ENCODE measurements at regions not wholly inside any gene's neighbourhood (a gene's known extent, or its start where the extent isn't known, plus 50 kb on each side); places are given as distances from the start of the nearest gene placed in this dataset.

DNA sequence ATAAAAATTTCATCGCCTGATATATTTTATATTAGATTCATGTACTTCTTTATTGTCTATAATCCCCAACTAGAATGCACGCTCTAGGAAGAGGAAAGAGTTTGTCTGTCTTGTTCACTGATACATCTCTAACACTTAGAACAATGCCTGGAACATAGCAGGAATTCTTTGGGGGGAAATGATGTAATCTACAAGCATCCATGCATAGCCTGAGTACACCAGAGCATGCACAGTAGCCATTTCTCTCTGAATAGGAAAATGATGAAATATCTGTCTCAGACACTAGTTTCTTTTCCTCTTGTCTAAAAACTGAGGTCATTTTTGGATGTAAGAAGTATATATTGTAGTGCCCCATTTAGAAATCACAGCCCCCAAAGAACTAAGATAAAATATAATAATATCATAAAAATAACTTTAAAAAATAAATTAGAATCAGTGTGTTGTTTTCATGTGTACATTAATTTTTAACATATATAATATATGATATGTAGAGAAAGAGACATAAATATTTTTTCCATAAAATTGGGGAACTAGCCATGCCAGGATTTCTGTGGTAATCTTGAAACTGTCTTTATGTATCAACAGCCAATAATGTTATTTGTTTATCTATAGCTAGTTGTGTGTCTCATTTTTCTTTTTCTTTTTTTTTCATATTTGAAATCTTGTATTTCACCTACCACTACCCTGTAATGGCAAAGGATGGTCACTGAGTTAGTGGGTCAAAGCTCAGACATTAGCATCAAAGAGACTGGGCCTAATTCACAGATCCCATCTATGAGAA is 155.6 kb upstream of the TMCC3 start:
- H3K27ac ChIP-seq = peak overlapping the region; percentile 40
- H3K4me3 ChIP-seq (ENCODE audit: low read depth, low read length) = no peak overlapping the region
- H3K36me3 ChIP-seq (ENCODE audit: control insufficient read depth, insufficient read depth, low read length) = no peaks in the 10 kb centered on the region
- no peak overlapping the region for H3K9ac ChIP-seq
- peaks cover 16% of the 10 kb centered on the region for H3K79me2 ChIP-seq
- no peaks in the 10 kb centered on the region for H3K27me3 ChIP-seq (ENCODE audit: control insufficient read depth, insufficient read depth, low read length)
- H2AFZ ChIP-seq = no peak overlapping the region
- peaks cover 23% of the 10 kb centered on the region for H3K4me1 ChIP-seq
- H3K9me3 ChIP-seq (ENCODE audit: control insufficient read depth, low read length) = no peaks in the 10 kb centered on the region
- H3K4me2 ChIP-seq (ENCODE audit: low read length) = no peak overlapping the region
- TF ChIP-seq, protein P1, sequence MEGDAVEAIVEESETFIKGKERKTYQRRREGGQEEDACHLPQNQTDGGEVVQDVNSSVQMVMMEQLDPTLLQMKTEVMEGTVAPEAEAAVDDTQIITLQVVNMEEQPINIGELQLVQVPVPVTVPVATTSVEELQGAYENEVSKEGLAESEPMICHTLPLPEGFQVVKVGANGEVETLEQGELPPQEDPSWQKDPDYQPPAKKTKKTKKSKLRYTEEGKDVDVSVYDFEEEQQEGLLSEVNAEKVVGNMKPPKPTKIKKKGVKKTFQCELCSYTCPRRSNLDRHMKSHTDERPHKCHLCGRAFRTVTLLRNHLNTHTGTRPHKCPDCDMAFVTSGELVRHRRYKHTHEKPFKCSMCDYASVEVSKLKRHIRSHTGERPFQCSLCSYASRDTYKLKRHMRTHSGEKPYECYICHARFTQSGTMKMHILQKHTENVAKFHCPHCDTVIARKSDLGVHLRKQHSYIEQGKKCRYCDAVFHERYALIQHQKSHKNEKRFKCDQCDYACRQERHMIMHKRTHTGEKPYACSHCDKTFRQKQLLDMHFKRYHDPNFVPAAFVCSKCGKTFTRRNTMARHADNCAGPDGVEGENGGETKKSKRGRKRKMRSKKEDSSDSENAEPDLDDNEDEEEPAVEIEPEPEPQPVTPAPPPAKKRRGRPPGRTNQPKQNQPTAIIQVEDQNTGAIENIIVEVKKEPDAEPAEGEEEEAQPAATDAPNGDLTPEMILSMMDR (IDR thresholded peaks at IDR 0.05) = no peak

DNA sequence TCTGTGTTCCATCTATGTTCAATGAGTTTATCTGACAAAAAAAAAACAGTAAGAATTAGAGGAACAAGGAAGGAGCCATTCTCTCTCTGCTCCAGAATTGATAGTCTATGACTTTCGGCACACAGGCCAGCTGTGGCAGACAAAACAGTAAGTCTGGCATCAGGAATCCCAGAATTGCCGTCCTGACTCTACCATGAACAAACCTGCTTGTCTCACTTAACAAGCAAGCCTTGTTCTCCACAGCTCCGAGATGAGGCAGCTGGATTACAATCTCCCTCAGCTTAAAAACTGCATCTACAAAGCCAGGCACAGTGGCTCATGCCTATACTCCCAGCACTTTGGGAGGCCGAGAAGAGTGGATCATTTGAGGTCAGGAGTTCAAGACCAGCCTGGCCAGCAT is 153.6 kb upstream of the TMCC3 start:
- Histone ChIP-seq H3K4me3 (ENCODE audit: low read depth, low read length) (no peak overlapping the region), H3K79me2 (peaks cover 12% of the 10 kb centered on the region), H2AFZ (no peak overlapping the region), H3K27ac (no peak overlapping the region), H3K9me3 (ENCODE audit: control insufficient read depth, low read length) (no peaks in the 10 kb centered on the region), H3K36me3 (ENCODE audit: control insufficient read depth, insufficient read depth, low read length) (no peaks in the 10 kb centered on the region), H3K4me1 (peaks cover 23% of the 10 kb centered on the region), H3K4me2 (ENCODE audit: low read length) (no peak overlapping the region), H3K27me3 (ENCODE audit: control insufficient read depth, insufficient read depth, low read length) (no peaks in the 10 kb centered on the region), H3K9ac (no peak overlapping the region)
- TF ChIP-seq, protein P1 (IDR thresholded peaks at IDR 0.05) = no peak

DNA sequence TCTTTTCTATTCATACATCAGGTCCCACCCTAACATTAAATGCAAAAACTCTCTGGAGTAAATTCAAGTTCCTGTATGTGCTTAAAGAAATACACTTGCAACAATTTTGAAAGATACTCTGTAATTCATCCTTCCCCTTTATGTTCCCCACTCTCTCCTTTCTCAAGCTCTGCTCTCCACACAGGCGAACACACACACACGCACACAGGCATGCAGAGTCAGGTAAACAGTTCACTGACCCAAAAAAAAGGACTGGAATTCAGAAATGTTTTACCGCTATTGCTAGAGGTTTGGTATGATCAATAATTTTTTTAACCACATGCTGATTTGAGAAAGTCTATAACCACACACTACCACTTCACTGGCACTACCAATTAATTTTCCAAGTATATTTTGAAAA is 152.4 kb upstream of the TMCC3 start:
- no peak overlapping the region for H2AFZ ChIP-seq
- no peaks in the 10 kb centered on the region for H3K9me3 ChIP-seq (ENCODE audit: control insufficient read depth, low read length)
- no peaks in the 10 kb centered on the region for H3K27me3 ChIP-seq (ENCODE audit: control insufficient read depth, insufficient read depth, low read length)
- no peak overlapping the region for H3K4me2 ChIP-seq (ENCODE audit: low read length)
- no peak overlapping the region for H3K9ac ChIP-seq
- no peak overlapping the region for H3K4me3 ChIP-seq (ENCODE audit: low read depth, low read length)
- H3K36me3 ChIP-seq (ENCODE audit: control insufficient read depth, insufficient read depth, low read length) = no peaks in the 10 kb centered on the region
- peaks cover 16% of the 10 kb centered on the region for H3K79me2 ChIP-seq
- H3K4me1 ChIP-seq = peaks cover 23% of the 10 kb centered on the region
- no peak overlapping the region for H3K27ac ChIP-seq
- TF ChIP-seq, protein P1 (IDR thresholded peaks at IDR 0.05) = no peak

GRCh38 chr12:94801745-94802144 is 151.4 kb upstream of the TMCC3 start:
- TF ChIP-seq, protein P1 (IDR thresholded peaks at IDR 0.05) = no peak
- Histone ChIP-seq H3K36me3 (ENCODE audit: control insufficient read depth, insufficient read depth, low read length) (no peaks in the 10 kb centered on the region), H3K9me3 (ENCODE audit: control insufficient read depth, low read length) (no peaks in the 10 kb centered on the region), H3K27me3 (ENCODE audit: control insufficient read depth, insufficient read depth, low read length) (no peaks in the 10 kb centered on the region), H3K9ac (no peak overlapping the region), H3K27ac (no peak overlapping the region), H3K79me2 (peaks cover 22% of the 10 kb centered on the region), H2AFZ (no peak overlapping the region), H3K4me1 (peaks cover 23% of the 10 kb centered on the region), H3K4me3 (ENCODE audit: low read depth, low read length) (no peak overlapping the region), H3K4me2 (ENCODE audit: low read length) (no peak overlapping the region)

- no peak overlapping the region for H3K9ac ChIP-seq
- no peaks in the 10 kb centered on the region for H3K27me3 ChIP-seq (ENCODE audit: control insufficient read depth, insufficient read depth, low read length)
- peaks cover 22% of the 10 kb centered on the region for H3K4me1 ChIP-seq
- H3K9me3 ChIP-seq (ENCODE audit: control insufficient read depth, low read length) = no peaks in the 10 kb centered on the region
- H3K4me2 ChIP-seq (ENCODE audit: low read length) = no peak overlapping the region
- no peak overlapping the region for H3K4me3 ChIP-seq (ENCODE audit: low read depth, low read length)
- H3K27ac ChIP-seq = no peak overlapping the region
- TF ChIP-seq, protein P1 (IDR thresholded peaks at IDR 0.05) = no peak
- peaks cover 26% of the 10 kb centered on the region for H3K79me2 ChIP-seq
- no peak overlapping the region for H2AFZ ChIP-seq
- H3K36me3 ChIP-seq (ENCODE audit: control insufficient read depth, insufficient read depth, low read length) = no peaks in the 10 kb centered on the region
These were observed 148.8 kb upstream of the TMCC3 start for GRCh38 chr12:94799136-94799535.
